Thyroid gland (tissue), 4 donors: ENCODE measurements at regions not wholly inside any gene's neighbourhood (a gene's known extent, or its start where the extent isn't known, plus 50 kb on each side); places are given as distances from the start of the nearest gene placed in this dataset.

Source experiments
- DNase-seq, 2 donors: peaks; one replicate each; pipeline ENCODE4 v3.0.0-alpha.2; 2019
- H3K27ac ChIP-seq, 3 donors: fragments of 200-600 bp; sonication (generic); 1 replicate in 2 of 3; 2 replicates in 1 of 3; pipeline ENCODE4 v1.5.1; 2016 to 2019; ENCODE audit warnings: mild to moderate bottlenecking in 1 of 3, moderate library complexity in 1 of 3
- H3K27me3 ChIP-seq: fragments of 200-600 bp; sonication (generic); one replicate; pipeline ENCODE4 v1.5.1; 2019
- H3K36me3 ChIP-seq, 2 donors: fragments of 200-600 bp; sonication (generic); one replicate each; pipeline ENCODE4 v1.5.1; 2016 to 2019
- H3K4me1 ChIP-seq, 2 donors: fragments of 200-600 bp; sonication (generic); one replicate each; pipeline ENCODE4 v1.5.1; 2017 to 2019
- H3K4me3 ChIP-seq, 3 donors: fragments of 200-600 bp; sonication (generic); replicated peaks in 1 of 3; 1 replicate in 2 of 3; 2 replicates in 1 of 3; pipeline ENCODE4 v1.5.1; 2016; ENCODE audit warnings: mild to moderate bottlenecking in 1 of 3
- H3K9me3 ChIP-seq: fragments of 200-600 bp; sonication (generic); one replicate; pipeline ENCODE4 v1.5.1; 2017
- CTCF ChIP-seq, 6 experiments: fragments of 200-600 bp in 3 of 6; fragments of 450-650 bp in 3 of 6; sonication (generic) in 3 of 6; IDR thresholded peaks; one replicate each; pipeline ENCODE4 v1.5.1; 2016 to 2019; ENCODE audit warnings: antibody characterized with exemption in 6 of 6, mild to moderate bottlenecking in 2 of 6, inconsistent platforms in 1 of 6, moderate library complexity in 1 of 6
- POLR2A ChIP-seq, 2 donors: fragments of 450-650 bp; IDR thresholded peaks; one replicate each; pipeline ENCODE4 v1.6.1; 2017; ENCODE audit warnings: antibody characterized with exemption in 2 of 2, mild to moderate bottlenecking in 2 of 2, moderate library complexity in 1 of 2
- WGBS, 2 donors: methylation state at CpG; one replicate each; pipeline ENCODE4 v1.1.5; 2017; 5-methylcytosine and 5-hydroxymethylcytosine counted together
- intact Hi-C: fragments of 100-400 bp; cut with DNase I; formaldehyde crosslinking; loops from one replicate; pipeline ENCODE4 v1.15.1; 2023

GRCh38 chr10:28790146-28790545 is 112.8 kb downstream of the BAMBI start:
- Histone ChIP-seq H3K9me3 (no peaks in the 10 kb centered on the region), H3K4me1 (no peaks in the 10 kb centered on the region), H3K27me3 (no peaks in the 10 kb centered on the region), H3K4me3 (no peak overlapping the region), H3K27ac (no peak overlapping the region), H3K36me3 (no peaks in the 10 kb centered on the region)
- 86 to 96% methylated on average over 8 of the region's 8 CpGs for WGBS, 2 donors
- DNase-seq: no peak
- TF ChIP-seq POLR2A (IDR thresholded peaks at IDR 0.05) (no peak), CTCF (IDR thresholded peaks at IDR 0.05) (no peak)
- intact Hi-C loops: no loop called here

GRCh38 chr10:28793482-28793881 is 116.2 kb downstream of the BAMBI start:
- DNase-seq: no peak
- Histone ChIP-seq H3K27me3 (no peaks in the 10 kb centered on the region), H3K9me3 (no peaks in the 10 kb centered on the region), H3K4me1 (no peaks in the 10 kb centered on the region), H3K4me3 (no peak overlapping the region), H3K27ac (no peak overlapping the region), H3K36me3 (no peaks in the 10 kb centered on the region)
- intact Hi-C loops: no loop called here
- TF ChIP-seq POLR2A (IDR thresholded peaks at IDR 0.05): no peak
- WGBS, 2 donors: 67 to 81% methylated on average over 3 of the region's 3 CpGs

- Histone ChIP-seq H3K27ac (no peak overlapping the region), H3K36me3 (no peaks in the 10 kb centered on the region), H3K9me3 (no peaks in the 10 kb centered on the region), H3K4me1 (no peaks in the 10 kb centered on the region), H3K27me3 (no peaks in the 10 kb centered on the region), H3K4me3 (no peak overlapping the region)
- no peak for DNase-seq
- intact Hi-C loops: no loop called here
- no peak for TF ChIP-seq POLR2A (IDR thresholded peaks at IDR 0.05)
- no peak for TF ChIP-seq CTCF (IDR thresholded peaks at IDR 0.05)
- WGBS, 2 donors: 69 to 74% methylated on average over 3 of the region's 3 CpGs
These were observed 117.7 kb downstream of the BAMBI start for GRCh38 chr10:28794986-28795385.

GRCh38 chr10:28796606-28797512 is 119.5 kb downstream of the BAMBI start:
- intact Hi-C loops: no loop called here
- TF ChIP-seq POLR2A (IDR thresholded peaks at IDR 0.05) (no peak), CTCF (IDR thresholded peaks at IDR 0.05) (no peak)
- DNase-seq: peak; percentile 74 to 77
- WGBS, 2 donors: 58 to 65% methylated on average over 23 of the region's 23 CpGs
- Histone ChIP-seq H3K4me1 (no peaks in the 10 kb centered on the region), H3K4me3 (no peak overlapping the region), H3K36me3 (no peaks in the 10 kb centered on the region), H3K9me3 (no peaks in the 10 kb centered on the region), H3K27ac (no peak overlapping the region), H3K27me3 (no peaks in the 10 kb centered on the region)

GRCh38 chr10:28797904-28798371 is 120.6 kb downstream of the BAMBI start:
- Histone ChIP-seq H3K4me1 (no peaks in the 10 kb centered on the region), H3K27me3 (no peaks in the 10 kb centered on the region), H3K36me3 (no peaks in the 10 kb centered on the region), H3K4me3 (no peak overlapping the region), H3K9me3 (no peaks in the 10 kb centered on the region), H3K27ac (no peak overlapping the region)
- DNase-seq: no peak
- no peak for TF ChIP-seq POLR2A (IDR thresholded peaks at IDR 0.05)
- TF ChIP-seq CTCF (IDR thresholded peaks at IDR 0.05): no peak
- intact Hi-C loops: no loop called here
- 68 to 77% methylated on average over 2 of the region's 2 CpGs for WGBS, 2 donors
